ENCODE measurements at regions not wholly inside any gene's neighbourhood (a gene's known extent, or its start where the extent isn't known, plus 50 kb on each side); places are given as distances from the start of the nearest gene placed in this dataset.

GRCh38 chr2:217092710-217093379 lies 233.0 kb upstream of the TNP1 start:
- Histone ChIP-seq H3K27ac (ENCODE audit: low read length) (no peak overlapping the region), H3K9me3 (ENCODE audit: control insufficient read depth, insufficient read depth, low read length) (no peaks in the 10 kb centered on the region), H3K36me3 (ENCODE audit: control insufficient read depth, insufficient read depth, low read length) (no peaks in the 10 kb centered on the region), H3K27me3 (ENCODE audit: control insufficient read depth, insufficient read depth, low read length) (no peaks in the 10 kb centered on the region), H3K4me1 (ENCODE audit: control insufficient read depth, insufficient read depth, low read length) (no peaks in the 10 kb centered on the region), H3K4me3 (ENCODE audit: low read length) (no peak overlapping the region)
- WGBS (ENCODE audit: insufficient coverage, insufficient read length), result no CpG with 5 or more reads among the region's 17 CpGs
- DNase-seq (ENCODE audit: low read depth, low spot score), result no peak

DNA sequence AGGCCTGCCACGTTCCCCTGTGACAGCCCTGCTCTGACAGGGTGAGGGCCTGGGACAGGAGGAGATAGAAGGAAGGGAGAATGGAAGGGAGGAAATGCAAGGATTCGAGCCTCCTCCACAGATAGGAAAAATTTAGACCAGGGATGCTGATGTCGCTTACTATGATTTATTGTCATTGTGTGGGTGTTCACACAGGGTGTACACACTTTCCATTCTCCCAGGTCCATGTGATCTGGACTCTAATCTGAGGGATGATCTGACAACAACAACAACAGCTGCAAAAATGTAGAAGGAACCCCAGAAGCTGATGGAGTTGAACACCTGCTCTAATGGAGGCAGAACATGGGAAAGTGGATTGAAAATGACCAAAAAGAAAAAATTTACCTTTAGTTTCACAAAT lies 231.7 kb upstream of the TNP1 start:
- H3K27me3 ChIP-seq (ENCODE audit: control insufficient read depth, insufficient read depth, low read length), result no peaks in the 10 kb centered on the region
- DNase-seq (ENCODE audit: low read depth, low spot score), result no peak
- no peaks in the 10 kb centered on the region for H3K4me1 ChIP-seq (ENCODE audit: control insufficient read depth, insufficient read depth, low read length)
- WGBS (ENCODE audit: insufficient coverage, insufficient read length), result no CpG with 5 or more reads among the region's 3 CpGs
- no peak overlapping the region for H3K27ac ChIP-seq (ENCODE audit: low read length)
- no peaks in the 10 kb centered on the region for H3K36me3 ChIP-seq (ENCODE audit: control insufficient read depth, insufficient read depth, low read length)
- H3K4me3 ChIP-seq (ENCODE audit: low read length), result no peak overlapping the region
- no peaks in the 10 kb centered on the region for H3K9me3 ChIP-seq (ENCODE audit: control insufficient read depth, insufficient read depth, low read length)

DNA sequence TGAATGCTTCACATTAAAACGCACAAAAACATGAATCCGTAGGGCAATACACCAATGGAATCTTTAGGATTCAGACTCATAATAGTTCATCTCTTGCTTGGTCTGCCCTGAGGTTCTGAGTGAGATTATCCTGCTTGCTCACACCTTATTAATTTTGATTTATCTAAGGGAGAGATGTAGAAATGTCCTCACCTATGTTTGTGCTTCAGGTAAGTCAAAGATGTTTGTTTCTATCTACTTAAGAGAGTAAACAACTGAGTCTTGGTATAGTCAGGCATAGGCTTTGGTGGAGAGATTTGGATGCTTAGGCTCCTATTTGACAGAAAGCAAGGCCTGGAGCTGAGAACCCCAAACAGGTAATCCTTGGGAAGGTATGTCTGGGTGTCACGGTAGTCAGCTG lies 231.0 kb upstream of the TNP1 start:
- no peaks in the 10 kb centered on the region for H3K9me3 ChIP-seq (ENCODE audit: control insufficient read depth, insufficient read depth, low read length)
- no peak for DNase-seq (ENCODE audit: low read depth, low spot score)
- H3K36me3 ChIP-seq (ENCODE audit: control insufficient read depth, insufficient read depth, low read length), result no peaks in the 10 kb centered on the region
- H3K4me3 ChIP-seq (ENCODE audit: low read length), result no peak overlapping the region
- no peak overlapping the region for H3K27ac ChIP-seq (ENCODE audit: low read length)
- H3K4me1 ChIP-seq (ENCODE audit: control insufficient read depth, insufficient read depth, low read length), result no peaks in the 10 kb centered on the region
- no peaks in the 10 kb centered on the region for H3K27me3 ChIP-seq (ENCODE audit: control insufficient read depth, insufficient read depth, low read length)
- no CpG with 5 or more reads among the region's 3 CpGs for WGBS (ENCODE audit: insufficient coverage, insufficient read length)

GRCh38 chr2:217090024-217090473 lies 230.2 kb upstream of the TNP1 start:
- no CpG with 5 or more reads among the region's 5 CpGs for whole genome bisulfite sequencing (ENCODE audit: insufficient coverage, insufficient read length)
- H3K4me3 ChIP-seq (ENCODE audit: low read length), result no peak overlapping the region
- H3K4me1 ChIP-seq (ENCODE audit: control insufficient read depth, insufficient read depth, low read length), result no peaks in the 10 kb centered on the region
- DNase-seq (ENCODE audit: low read depth, low spot score), result no peak
- no peak overlapping the region for H3K27ac ChIP-seq (ENCODE audit: low read length)
- no peaks in the 10 kb centered on the region for H3K36me3 ChIP-seq (ENCODE audit: control insufficient read depth, insufficient read depth, low read length)
- H3K9me3 ChIP-seq (ENCODE audit: control insufficient read depth, insufficient read depth, low read length), result no peaks in the 10 kb centered on the region
- no peaks in the 10 kb centered on the region for H3K27me3 ChIP-seq (ENCODE audit: control insufficient read depth, insufficient read depth, low read length)

DNA sequence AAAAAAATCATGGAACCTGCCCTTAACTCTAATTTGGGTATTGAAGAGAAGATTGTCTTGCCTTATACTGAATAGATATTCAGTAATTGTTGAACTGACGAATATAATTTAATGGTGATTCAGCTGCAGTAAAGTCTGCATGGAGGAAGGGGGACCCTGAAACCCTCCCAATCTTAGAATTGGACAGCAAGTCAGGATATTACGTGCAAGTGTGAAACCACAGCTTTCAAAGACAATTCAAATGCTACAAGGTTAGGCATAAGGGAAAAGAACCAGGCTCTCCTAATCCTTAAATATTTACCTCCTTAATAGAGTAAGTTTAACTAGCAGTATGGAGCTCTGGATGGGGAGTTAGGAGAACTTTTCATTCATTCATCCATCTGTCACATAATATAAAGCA lies 226.9 kb upstream of the TNP1 start:
- H3K4me3 ChIP-seq (ENCODE audit: low read length), result no peak overlapping the region
- H3K36me3 ChIP-seq (ENCODE audit: control insufficient read depth, insufficient read depth, low read length), result no peaks in the 10 kb centered on the region
- H3K9me3 ChIP-seq (ENCODE audit: control insufficient read depth, insufficient read depth, low read length), result no peaks in the 10 kb centered on the region
- no peak overlapping the region for H3K27ac ChIP-seq (ENCODE audit: low read length)
- DNase-seq (ENCODE audit: low read depth, low spot score), result no peak
- WGBS (ENCODE audit: insufficient coverage, insufficient read length), result no CpG with 5 or more reads among the region's 2 CpGs
- no peaks in the 10 kb centered on the region for H3K4me1 ChIP-seq (ENCODE audit: control insufficient read depth, insufficient read depth, low read length)
- H3K27me3 ChIP-seq (ENCODE audit: control insufficient read depth, insufficient read depth, low read length), result no peaks in the 10 kb centered on the region

GRCh38 chr2:217086038-217086522 lies 226.2 kb upstream of the TNP1 start:
- H3K36me3 ChIP-seq (ENCODE audit: control insufficient read depth, insufficient read depth, low read length), result no peaks in the 10 kb centered on the region
- no peak for DNase-seq (ENCODE audit: low read depth, low spot score)
- no peaks in the 10 kb centered on the region for H3K4me1 ChIP-seq (ENCODE audit: control insufficient read depth, insufficient read depth, low read length)
- H3K9me3 ChIP-seq (ENCODE audit: control insufficient read depth, insufficient read depth, low read length), result no peaks in the 10 kb centered on the region
- no peak overlapping the region for H3K4me3 ChIP-seq (ENCODE audit: low read length)
- H3K27me3 ChIP-seq (ENCODE audit: control insufficient read depth, insufficient read depth, low read length), result no peaks in the 10 kb centered on the region
- H3K27ac ChIP-seq (ENCODE audit: low read length), result no peak overlapping the region
- no CpG with 5 or more reads among the region's 1 CpG for WGBS (ENCODE audit: insufficient coverage, insufficient read length)

DNA sequence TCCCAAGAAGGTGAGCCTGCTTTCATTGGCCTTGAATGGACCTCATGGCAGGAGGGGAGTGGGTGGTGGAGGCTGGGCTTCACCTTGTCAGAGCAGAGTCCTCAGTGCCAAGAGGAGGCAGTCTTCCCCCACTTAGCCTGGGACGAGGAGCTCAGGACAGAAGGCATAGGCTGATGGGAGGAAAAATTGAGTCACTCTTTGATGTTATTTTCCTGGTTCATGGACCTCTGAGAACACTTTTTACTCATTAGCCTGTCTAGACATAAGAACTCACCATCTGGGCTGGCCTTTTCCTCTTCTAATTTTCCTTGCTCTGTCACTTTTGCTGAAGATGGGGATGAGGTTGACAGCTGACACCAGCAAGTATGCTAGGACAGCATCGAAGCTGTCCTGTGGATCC lies 225.7 kb upstream of the TNP1 start:
- H3K9me3 ChIP-seq (ENCODE audit: control insufficient read depth, insufficient read depth, low read length), result no peaks in the 10 kb centered on the region
- no peaks in the 10 kb centered on the region for H3K36me3 ChIP-seq (ENCODE audit: control insufficient read depth, insufficient read depth, low read length)
- WGBS (ENCODE audit: insufficient coverage, insufficient read length), result no CpG with 5 or more reads among the region's 2 CpGs
- DNase-seq (ENCODE audit: low read depth, low spot score), result no peak
- H3K27me3 ChIP-seq (ENCODE audit: control insufficient read depth, insufficient read depth, low read length), result no peaks in the 10 kb centered on the region
- H3K4me3 ChIP-seq (ENCODE audit: low read length), result no peak overlapping the region
- H3K4me1 ChIP-seq (ENCODE audit: control insufficient read depth, insufficient read depth, low read length), result no peaks in the 10 kb centered on the region
- H3K27ac ChIP-seq (ENCODE audit: low read length), result no peak overlapping the region

DNA sequence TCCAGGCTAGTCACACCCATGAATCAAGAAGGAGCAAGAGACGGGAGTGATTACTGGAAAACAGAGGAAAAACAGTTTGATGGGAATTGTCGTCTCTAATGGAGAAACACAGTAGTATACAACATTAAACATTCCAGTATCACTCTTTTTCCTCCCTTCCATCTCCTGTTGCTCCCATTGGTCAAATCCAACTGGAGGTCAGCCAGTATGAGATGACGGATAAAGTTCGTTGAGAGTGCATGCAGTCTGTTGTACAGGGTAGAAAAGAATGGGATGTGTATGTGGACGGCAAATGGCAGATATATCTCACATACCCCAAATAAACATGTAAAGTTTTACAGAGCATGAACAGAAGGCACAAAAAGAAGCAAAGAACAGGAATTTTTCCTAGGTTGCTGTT lies 221.9 kb upstream of the TNP1 start:
- Histone ChIP-seq H3K27me3 (ENCODE audit: control insufficient read depth, insufficient read depth, low read length) (no peaks in the 10 kb centered on the region), H3K9me3 (ENCODE audit: control insufficient read depth, insufficient read depth, low read length) (no peaks in the 10 kb centered on the region), H3K4me1 (ENCODE audit: control insufficient read depth, insufficient read depth, low read length) (no peaks in the 10 kb centered on the region), H3K27ac (ENCODE audit: low read length) (no peak overlapping the region), H3K36me3 (ENCODE audit: control insufficient read depth, insufficient read depth, low read length) (no peaks in the 10 kb centered on the region), H3K4me3 (ENCODE audit: low read length) (no peak overlapping the region)
- DNase-seq (ENCODE audit: low read depth, low spot score), result no peak
- WGBS (ENCODE audit: insufficient coverage, insufficient read length), result no CpG with 5 or more reads among the region's 5 CpGs

DNA sequence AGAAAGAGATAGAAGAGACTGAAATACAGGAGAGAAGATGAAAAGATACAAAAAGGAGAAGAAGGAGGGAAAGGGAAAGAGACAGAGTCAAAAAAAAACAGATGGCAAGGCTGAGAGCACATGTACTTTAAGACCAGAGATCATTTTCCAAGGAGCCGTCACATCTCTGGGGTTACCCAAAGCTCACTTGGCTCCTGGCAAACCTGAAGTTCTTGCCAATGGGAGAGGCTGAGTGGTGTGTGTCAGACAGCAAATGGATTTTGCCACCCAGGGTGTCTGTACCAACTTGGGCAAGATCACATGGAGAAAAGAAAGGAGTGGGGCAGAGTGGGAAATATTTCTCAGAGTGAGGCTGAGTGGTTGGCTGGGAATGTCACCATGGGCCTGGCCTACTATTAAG lies 219.3 kb upstream of the TNP1 start:
- H3K27me3 ChIP-seq (ENCODE audit: control insufficient read depth, insufficient read depth, low read length), result no peaks in the 10 kb centered on the region
- H3K9me3 ChIP-seq (ENCODE audit: control insufficient read depth, insufficient read depth, low read length), result no peaks in the 10 kb centered on the region
- no CpG with 5 or more reads among the region's 1 CpG for WGBS (ENCODE audit: insufficient coverage, insufficient read length)
- no peaks in the 10 kb centered on the region for H3K36me3 ChIP-seq (ENCODE audit: control insufficient read depth, insufficient read depth, low read length)
- DNase-seq (ENCODE audit: low read depth, low spot score), result no peak
- H3K4me3 ChIP-seq (ENCODE audit: low read length), result no peak overlapping the region
- H3K27ac ChIP-seq (ENCODE audit: low read length), result no peak overlapping the region
- no peaks in the 10 kb centered on the region for H3K4me1 ChIP-seq (ENCODE audit: control insufficient read depth, insufficient read depth, low read length)

DNA sequence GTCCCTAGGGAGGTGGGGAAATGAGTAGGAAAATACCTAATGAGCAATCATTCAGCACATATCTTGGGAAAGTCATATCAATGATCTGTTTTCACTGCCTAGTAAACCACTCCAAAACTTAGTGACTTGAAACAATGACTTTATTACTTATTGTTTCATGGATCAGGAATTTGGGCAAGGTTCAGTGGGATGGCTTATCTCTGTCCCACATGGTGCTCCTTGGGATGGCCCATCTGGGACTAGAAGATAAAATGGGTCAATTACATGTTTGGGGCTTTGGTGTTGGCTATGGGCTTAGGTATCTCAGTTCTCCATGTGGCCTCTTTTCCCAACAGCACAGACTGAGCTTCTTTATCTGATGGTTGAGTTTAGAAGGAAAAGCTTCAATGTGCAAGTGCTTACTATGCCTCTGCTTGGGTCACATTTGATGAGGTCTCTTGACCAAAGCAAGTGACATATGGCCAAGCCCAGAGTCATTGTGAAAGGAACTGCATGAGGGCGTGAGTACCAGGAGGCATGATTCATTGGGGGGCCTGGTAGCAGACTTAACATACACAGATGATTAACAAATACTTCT lies 218.1 kb upstream of the TNP1 start:
- H3K9me3 ChIP-seq (ENCODE audit: control insufficient read depth, insufficient read depth, low read length), result no peaks in the 10 kb centered on the region
- no CpG with 5 or more reads among the region's 1 CpG for WGBS (ENCODE audit: insufficient coverage, insufficient read length)
- no peak overlapping the region for H3K4me3 ChIP-seq (ENCODE audit: low read length)
- no peaks in the 10 kb centered on the region for H3K4me1 ChIP-seq (ENCODE audit: control insufficient read depth, insufficient read depth, low read length)
- no peak overlapping the region for H3K27ac ChIP-seq (ENCODE audit: low read length)
- no peaks in the 10 kb centered on the region for H3K27me3 ChIP-seq (ENCODE audit: control insufficient read depth, insufficient read depth, low read length)
- H3K36me3 ChIP-seq (ENCODE audit: control insufficient read depth, insufficient read depth, low read length), result no peaks in the 10 kb centered on the region
- no peak for DNase-seq (ENCODE audit: low read depth, low spot score)
